GM18861 (cell line): ENCODE measurements at regions not wholly inside any gene's neighbourhood (a gene's known extent, or its start where the extent isn't known, plus 50 kb on each side); places are given as distances from the start of the nearest gene placed in this dataset.

ENCODE experiments used
- ATAC-seq: cut with Tn5 transposase; IDR thresholded peaks from one replicate; pipeline ENCODE4 v1.9.1; 2021; ENCODE audit not compliant: unreplicated experiment

GRCh38 chr6:63371104-63371715 lies 51.4 kb upstream of the LGSN start:
- no peak for ATAC-seq

- ATAC-seq = no peak
Measured at GRCh38 chr6:63372951-63373533, 53.3 kb upstream of the LGSN start.

- no peak for ATAC-seq
Measured at GRCh38 chr6:63389191-63389844, 69.5 kb upstream of the LGSN start.

- ATAC-seq = no peak
Measured at GRCh38 chr6:63391203-63391970, 71.6 kb upstream of the LGSN start.

- no peak for ATAC-seq
Measured at GRCh38 chr6:63392092-63392724, 72.4 kb upstream of the LGSN start.

GRCh38 chr6:63394656-63395308 lies 75.0 kb upstream of the LGSN start:
- ATAC-seq = no peak

- no peak for ATAC-seq
Measured at GRCh38 chr6:63395381-63395780, 75.6 kb upstream of the LGSN start.

GRCh38 chr6:63403725-63404124 lies 83.9 kb upstream of the LGSN start:
- no peak for ATAC-seq

- no peak for ATAC-seq
Measured at GRCh38 chr6:63410435-63411426, 90.9 kb upstream of the LGSN start.

- no peak for ATAC-seq
Measured at GRCh38 chr6:63415286-63415685, 95.5 kb upstream of the LGSN start.

- no peak for ATAC-seq
Measured at GRCh38 chr6:63418741-63419140, 99.0 kb upstream of the LGSN start.

GRCh38 chr6:63424636-63425035 lies 104.9 kb upstream of the LGSN start:
- no peak for ATAC-seq

GRCh38 chr6:63425493-63425892 lies 105.7 kb upstream of the LGSN start:
- ATAC-seq = no peak

- ATAC-seq = no peak
Measured at GRCh38 chr6:63426844-63427243, 107.1 kb upstream of the LGSN start.

- no peak for ATAC-seq
Measured at GRCh38 chr6:63427951-63428350, 108.2 kb upstream of the LGSN start.

- ATAC-seq = no peak
Measured at GRCh38 chr6:63430985-63431519, 111.3 kb upstream of the LGSN start.

GRCh38 chr6:63434943-63435342 lies 115.2 kb upstream of the LGSN start:
- no peak for ATAC-seq

GRCh38 chr6:63436356-63436755 lies 116.6 kb upstream of the LGSN start:
- no peak for ATAC-seq

GRCh38 chr6:63437058-63437457 lies 117.3 kb upstream of the LGSN start:
- no peak for ATAC-seq
